CD4-positive, alpha-beta T cell treated with Interleukin-15 for 4 hours (primary cell): ENCODE measurements at regions not wholly inside any gene's neighbourhood (a gene's known extent, or its start where the extent isn't known, plus 50 kb on each side); places are given as distances from the start of the nearest gene placed in this dataset.

Source experiments
- DNase-seq: peaks from one replicate; pipeline ENCODE4 v3.0.0-alpha.2; 2020; ENCODE audit warnings: low spot score

DNA sequence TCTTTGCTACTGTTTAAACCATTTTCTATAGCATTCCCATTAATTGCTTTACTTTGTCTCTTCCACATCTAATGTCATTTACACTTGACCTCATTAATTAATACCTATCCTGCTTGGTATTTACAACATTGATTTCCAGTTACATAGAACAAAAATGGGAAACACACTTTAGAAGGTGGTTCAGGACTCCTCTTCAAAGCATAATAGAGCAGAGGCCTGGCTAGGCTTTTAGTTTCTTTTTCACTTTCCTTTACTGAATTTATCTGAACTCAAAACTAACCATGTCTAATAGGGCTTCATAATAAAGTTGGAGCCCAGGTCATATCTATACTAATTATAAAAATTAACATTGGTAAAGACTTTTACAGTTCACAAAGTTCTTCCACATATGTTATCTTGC, 648.0 kb upstream of the KIRREL3 start:
- DNase-seq: no peak

DNA sequence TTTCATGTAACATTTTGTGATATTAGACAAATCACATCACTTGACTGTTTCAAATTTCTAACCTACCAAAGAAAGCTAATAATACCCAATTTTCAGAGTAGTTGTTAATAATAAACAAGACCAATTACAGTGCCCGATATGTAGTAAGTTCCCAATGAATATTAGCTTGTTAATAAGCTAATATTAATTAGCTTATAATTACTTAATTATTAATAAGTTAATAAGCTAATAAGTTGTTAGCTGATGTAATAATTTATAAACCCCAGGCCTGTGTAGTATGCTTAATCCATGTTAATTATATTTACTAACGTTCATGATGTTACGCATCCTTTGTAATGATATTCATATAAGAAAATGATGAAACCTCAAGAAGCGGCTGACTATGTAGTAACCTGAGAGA, 643.8 kb upstream of the KIRREL3 start:
- no peak for DNase-seq

DNA sequence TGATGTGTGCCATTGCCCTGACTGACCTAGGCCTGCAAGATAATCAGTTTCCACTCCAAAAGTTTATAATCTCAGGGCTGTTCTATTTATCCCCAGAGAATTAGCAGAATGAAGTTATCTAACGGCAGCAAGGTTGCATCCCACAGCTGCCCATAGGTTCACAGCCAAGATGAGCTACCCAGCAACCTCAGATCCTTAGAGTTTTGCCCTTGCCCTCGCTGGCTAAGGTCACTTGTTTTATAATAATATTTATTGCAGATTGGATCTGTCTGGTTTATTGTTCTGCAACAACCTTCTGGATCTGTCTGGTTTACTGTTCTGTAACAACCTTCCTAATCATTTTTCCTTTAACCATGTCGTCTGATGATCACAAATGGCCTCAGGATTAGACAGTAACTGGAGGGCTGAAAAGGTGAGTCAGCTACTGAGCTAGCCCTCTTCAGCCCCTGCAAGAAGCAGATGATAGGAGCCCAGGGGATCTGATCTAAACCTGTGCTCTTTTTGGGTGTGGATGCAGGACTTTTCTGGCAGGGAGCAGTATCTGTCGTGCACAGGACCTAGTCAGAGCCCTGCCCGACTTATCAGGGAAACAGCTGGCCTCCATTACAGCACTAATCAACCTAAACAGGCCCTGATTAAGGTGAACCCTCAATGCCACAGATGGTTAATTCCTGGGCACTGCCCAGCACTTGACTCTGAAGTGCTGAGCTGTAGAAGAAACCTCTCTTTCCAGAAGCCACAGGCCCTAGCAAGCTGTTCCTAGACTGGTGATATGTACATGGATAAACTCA, 642.9 kb upstream of the KIRREL3 start:
- DNase-seq: no peak

DNA sequence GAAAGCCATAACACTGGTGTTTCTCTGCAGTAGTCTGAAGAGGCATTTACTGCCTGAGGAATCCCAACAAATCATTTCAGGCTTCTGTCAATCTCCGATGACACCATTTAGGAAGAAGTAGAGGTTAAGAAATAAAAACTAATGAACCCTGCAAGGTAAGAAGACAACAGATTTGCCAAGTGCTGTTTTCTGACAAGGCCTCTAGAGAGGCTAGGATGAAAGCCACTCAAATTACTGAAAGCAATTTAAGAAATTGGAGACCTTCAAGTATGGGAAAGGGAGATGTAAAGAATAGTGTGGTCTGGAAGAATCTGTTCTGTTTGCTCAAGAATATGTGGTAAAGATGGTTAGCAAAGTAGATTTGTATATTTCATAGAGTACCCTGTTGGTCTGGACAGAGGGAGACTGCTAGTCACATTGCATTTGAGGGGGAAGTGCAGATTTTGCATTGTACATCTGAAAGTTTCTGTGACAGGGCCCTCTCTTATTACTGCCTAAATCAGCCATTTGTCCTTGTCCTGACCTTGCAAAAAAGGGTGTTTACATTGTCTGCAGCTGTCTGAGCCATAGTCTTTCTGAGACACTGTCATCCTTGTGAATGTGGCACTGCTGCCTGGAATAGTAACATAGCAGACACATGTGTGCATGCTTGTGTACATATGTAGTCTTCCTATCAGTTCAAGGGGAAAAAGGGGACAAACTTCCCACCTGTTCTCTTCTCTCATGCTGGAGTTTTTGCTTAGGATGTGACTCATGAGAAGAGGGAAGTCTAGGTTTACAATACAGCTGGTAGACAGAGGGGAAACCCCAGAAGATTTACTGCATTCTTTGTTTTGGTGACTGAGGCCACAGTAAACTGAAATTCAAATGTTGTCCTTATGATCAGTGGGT, 640.2 kb upstream of the KIRREL3 start:
- DNase-seq: no peak

- no peak for DNase-seq
Measured at GRCh38 chr11:127639916-127640315, 639.3 kb upstream of the KIRREL3 start.

- no peak for DNase-seq
Measured at GRCh38 chr11:127632976-127633680, 632.6 kb upstream of the KIRREL3 start.

DNA sequence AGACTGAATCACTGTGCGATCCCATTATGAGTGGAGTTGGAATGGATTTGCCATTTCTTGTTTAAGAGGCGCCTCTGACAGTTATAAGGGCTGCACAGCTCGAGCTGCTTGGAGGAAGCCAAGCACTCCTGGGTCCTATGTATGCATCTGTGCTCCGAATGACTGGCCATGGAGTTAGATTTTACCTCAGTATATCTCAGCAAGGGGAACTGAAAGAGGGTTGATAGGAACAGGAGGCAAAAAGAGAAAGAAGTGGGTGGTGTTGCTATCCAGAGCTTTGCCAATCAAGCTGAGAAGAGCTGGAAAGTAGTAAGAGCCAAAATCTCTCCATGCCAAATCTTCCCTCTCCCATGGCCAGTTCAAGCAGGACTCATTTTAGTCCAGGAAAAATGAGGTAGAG, 632.0 kb upstream of the KIRREL3 start:
- DNase-seq: no peak

GRCh38 chr11:127631974-127632373, 631.4 kb upstream of the KIRREL3 start:
- DNase-seq: no peak

- DNase-seq: no peak
Measured at GRCh38 chr11:127629200-127629599, 628.6 kb upstream of the KIRREL3 start.

- DNase-seq: no peak
Measured at GRCh38 chr11:127628458-127628785, 627.9 kb upstream of the KIRREL3 start.

DNA sequence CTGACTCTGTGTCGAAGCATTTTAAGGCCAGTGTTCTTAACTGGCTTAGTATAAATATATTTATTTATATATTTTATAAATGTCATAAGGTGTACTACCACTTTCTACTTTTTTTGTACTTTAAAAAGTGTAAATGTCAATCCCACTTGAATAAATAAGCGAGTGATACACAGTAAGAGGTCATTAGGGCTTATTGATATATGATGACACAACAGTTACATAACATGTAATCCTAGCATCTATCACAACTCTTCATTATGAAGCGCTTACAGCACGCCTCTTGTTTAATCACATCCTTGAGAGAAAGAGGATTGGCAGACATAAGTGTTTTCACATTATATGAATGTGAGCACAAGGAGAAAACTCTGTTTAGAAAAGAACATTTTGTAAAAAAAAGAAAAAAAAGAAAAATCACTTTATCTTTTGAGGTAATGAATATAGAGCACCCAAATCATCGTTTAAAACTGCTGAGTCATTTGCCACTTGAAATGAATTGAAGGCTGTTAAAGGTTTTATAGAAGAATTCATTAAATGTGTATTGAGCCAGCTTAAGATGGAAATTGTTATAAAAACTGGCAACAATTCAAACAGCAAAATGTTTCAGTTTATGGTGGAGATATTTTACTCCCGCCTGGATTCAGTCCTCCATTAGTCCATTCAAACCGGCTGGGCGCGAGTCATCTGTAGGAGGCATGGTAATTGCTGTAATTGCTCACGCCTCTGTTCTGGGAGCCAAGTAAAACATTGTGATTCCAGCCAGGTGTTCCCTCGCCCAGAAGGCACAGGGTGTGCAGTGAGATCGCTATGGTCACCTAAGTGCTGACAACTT, 627.3 kb upstream of the KIRREL3 start:
- DNase-seq: no peak

DNA sequence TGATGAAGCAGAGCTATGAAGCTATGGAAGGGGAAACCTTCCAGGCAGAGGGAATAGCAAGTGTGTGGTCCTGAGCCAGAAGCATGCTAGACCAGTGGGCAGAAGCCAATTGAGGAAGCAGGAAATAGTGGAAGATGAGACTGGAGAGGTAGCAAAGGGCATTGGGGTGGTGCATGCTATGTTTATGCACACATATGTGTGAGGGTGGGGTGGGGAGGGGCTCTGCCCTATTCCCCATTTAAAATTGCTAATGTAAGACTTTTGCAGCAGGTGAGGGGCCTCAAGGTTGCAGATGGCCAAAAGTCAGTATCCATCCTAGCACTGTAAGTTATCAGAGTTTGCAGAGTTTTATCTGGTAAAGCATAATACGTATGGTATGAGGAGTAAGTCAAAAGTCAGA, 626.6 kb upstream of the KIRREL3 start:
- no peak for DNase-seq

DNA sequence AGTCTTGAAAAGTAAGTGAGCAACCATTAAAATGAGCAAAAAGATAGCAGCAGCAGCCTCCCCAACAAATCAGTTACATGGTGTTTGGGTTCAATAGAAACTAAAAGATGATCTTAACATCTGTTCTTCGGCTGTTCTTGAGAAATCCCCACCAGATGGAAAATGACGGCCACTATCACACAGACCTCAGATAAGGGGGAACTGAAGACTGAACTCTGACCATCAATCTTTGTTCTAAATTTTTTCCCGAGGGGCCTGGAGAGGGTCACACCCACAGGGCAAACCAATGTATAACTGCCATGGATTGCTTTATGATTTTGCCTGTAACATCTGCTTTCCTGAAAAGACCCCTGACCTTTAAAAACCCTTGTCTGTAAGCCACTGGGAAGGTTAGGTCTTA, 624.8 kb upstream of the KIRREL3 start:
- DNase-seq: no peak

DNA sequence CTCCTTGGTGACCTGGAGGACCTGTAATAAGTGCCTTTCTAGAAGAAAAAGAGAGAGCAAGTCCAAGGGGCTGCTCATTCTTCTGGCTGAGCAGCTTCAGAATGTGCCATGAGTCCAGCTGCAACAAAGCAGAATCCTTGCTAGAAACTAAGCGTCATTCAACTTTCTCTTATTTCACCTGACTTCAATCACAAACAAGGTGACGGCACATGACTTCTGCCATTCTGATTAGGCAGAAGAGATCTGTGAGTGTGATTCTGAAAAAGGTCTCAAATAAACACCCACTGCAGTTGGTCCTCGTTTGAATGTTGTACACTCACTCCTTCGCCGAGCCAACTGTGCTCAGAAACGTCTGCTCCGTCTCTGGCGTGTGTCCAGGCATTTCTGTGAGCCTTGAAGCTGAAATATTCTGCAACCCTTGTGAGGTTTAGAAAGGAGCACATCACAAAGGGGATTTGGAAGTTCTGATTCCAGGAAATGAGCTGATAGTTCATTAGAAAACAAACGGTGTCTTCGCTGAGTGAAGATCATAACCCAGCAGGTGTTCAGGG, 623.8 kb upstream of the KIRREL3 start:
- no peak for DNase-seq

DNA sequence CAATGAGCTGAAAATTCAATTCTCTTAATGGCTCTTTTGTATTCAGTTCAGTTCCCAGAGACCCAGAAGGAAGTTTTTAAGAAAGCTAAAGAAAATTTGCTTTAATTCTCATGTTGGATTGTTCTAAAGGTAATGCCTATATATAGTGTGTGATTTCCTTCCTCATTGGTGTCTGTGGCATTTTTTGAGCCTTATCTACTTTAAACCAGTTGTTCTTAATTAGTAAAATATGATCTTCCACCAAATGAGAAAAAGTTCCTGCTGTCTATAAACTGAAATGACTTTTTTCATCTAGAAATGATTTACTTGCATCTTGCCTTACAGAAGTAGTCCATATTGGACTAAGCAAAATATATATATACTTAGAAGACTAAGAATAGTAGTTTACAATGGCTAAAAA, 622.1 kb upstream of the KIRREL3 start:
- DNase-seq: no peak

DNA sequence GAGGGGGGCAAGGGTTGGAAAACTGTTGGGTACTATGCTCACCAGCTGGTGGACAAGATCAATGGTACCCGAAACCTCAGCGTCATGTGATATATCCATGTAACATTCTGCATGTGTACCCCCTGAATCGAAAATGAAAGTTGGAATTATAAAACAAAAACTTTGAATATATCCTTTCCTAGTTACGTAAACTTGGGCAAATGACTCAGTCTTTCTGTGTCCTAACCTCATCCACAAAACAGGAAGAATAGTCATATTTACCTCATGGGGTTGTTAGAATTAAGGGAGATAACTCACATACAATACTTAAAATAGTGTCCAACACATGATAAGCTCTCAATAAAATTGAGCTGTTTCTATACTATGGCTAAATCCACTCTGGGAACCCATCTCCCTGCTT, 620.1 kb upstream of the KIRREL3 start:
- no peak for DNase-seq

GRCh38 chr11:127619946-127620345, 619.4 kb upstream of the KIRREL3 start:
- DNase-seq: no peak

DNA sequence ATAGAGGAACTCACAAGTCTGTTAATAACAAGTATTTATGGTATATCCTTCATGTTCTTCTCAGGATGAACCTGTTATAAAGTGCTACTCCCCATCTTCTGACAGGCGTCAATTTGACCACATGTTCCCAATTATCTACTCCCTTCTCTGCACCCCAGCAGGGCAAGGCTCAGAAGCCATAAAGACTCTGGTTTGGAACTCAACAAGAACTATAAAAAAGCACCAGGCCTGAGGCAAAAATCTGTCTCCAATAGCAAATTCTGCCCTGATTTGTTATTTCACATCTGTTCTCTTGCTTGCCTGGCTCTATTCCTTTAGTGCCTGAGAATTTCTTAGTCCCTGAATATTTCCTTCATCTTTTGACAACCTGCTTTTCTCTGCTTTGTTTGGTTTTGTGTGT, 618.2 kb upstream of the KIRREL3 start:
- no peak for DNase-seq

DNA sequence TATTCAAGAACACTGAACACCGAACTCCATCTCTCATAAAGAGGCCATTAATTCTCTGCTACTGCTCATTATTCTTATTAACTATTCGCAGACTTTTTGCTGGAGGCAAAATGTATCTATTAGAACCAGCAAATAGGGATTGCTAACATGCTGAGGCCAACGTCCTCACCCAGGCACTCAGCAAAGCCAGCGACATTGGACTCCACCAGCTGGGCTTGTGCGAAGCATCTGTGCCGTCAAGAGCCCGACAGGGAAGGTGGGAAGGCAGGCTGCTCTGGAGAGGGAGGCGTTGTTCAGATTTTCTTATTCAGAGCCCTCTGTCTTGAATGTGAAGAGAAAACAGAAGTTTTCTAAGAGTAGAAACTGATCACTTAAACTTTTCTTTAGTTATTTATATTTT, 615.6 kb upstream of the KIRREL3 start:
- DNase-seq: no peak

GRCh38 chr11:127612607-127613006, 612.0 kb upstream of the KIRREL3 start:
- DNase-seq: no peak

- no peak for DNase-seq
Measured at GRCh38 chr11:127609025-127609773, 608.6 kb upstream of the KIRREL3 start.
